ENCODE measurements at regions not wholly inside any gene's neighbourhood (a gene's known extent, or its start where the extent isn't known, plus 50 kb on each side); places are given as distances from the start of the nearest gene placed in this dataset.

DNA sequence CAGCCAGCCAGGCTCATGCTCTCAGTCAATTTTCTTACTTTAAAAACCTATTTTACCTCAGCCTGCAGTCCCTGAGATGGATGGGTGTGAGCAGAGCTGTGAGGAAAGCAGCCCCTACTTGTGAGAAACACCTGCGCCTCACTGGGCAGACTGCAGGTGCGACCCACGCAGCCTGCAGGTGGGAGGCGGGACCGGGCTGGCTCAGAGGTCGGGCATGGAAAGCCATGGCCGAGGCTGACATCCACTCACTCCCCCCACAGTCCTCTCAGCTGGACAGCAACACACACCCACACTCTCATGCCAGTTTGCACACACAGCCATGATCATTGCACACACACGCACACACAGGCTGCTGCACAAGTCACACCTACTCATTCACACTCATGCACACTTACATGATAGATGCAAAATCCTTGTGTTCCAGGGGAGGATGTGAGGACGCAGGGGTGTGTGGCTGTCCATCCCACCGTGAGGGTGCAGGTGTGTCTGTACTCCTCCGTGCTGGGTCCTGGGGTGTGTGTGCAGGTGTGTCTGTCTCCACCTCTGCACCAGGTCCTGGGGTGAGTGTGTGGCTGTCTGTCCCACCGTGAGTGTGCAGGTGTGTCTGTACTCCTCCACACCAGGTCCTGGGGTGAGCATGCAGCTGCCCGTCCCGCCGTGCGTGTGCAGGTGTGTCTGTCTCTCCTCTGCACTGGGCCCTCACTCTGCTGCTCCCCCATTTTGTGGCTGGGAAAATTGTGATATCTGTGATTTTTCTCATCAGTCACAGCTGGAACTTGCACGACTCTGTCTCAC, 166.5 kb downstream of the RTP5 start:
- H3K36me3 ChIP-seq (ENCODE audit: insufficient read depth, low read length) = no peaks in the 10 kb centered on the region
- no peak for DNase-seq (ENCODE audit: low read depth, low spot score)
- H3K27ac ChIP-seq = no peak overlapping the region
- H3K9me3 ChIP-seq (ENCODE audit: low read depth, low read length) = no peaks in the 10 kb centered on the region
- H3K4me3 ChIP-seq = no peak overlapping the region
- no peak overlapping the region for H3K9ac ChIP-seq (ENCODE audit: insufficient read length)
- TF ChIP-seq FOXP2 (optimal IDR thresholded peaks at IDR 0.05; ENCODE audit: control extremely low read depth, extremely low read length, insufficient read depth) = no peak
- TF ChIP-seq POLR2AphosphoS5 (IDR thresholded peaks at IDR 0.05; ENCODE audit: borderline replicate concordance, low read depth, low read length) = no peak
- no peak for TF ChIP-seq EZH2 (IDR thresholded peaks at IDR 0.05)

DNA sequence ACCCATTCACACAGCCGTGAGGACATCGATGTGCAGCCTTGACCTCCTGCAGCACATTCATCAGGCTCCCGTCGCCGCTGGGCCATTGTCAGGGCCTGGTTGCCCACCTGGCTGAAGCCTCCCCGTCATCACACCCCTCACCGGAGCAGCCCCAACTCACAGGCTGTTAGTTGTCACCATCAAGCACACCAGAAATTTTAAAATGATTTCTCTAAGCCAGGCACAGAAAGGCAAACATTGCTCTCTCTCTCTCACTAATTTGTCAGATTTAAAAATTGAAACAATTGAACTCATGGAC, 167.1 kb downstream of the RTP5 start:
- Histone ChIP-seq H3K9ac (ENCODE audit: insufficient read length) (no peak overlapping the region), H3K9me3 (ENCODE audit: low read depth, low read length) (no peaks in the 10 kb centered on the region)

DNA sequence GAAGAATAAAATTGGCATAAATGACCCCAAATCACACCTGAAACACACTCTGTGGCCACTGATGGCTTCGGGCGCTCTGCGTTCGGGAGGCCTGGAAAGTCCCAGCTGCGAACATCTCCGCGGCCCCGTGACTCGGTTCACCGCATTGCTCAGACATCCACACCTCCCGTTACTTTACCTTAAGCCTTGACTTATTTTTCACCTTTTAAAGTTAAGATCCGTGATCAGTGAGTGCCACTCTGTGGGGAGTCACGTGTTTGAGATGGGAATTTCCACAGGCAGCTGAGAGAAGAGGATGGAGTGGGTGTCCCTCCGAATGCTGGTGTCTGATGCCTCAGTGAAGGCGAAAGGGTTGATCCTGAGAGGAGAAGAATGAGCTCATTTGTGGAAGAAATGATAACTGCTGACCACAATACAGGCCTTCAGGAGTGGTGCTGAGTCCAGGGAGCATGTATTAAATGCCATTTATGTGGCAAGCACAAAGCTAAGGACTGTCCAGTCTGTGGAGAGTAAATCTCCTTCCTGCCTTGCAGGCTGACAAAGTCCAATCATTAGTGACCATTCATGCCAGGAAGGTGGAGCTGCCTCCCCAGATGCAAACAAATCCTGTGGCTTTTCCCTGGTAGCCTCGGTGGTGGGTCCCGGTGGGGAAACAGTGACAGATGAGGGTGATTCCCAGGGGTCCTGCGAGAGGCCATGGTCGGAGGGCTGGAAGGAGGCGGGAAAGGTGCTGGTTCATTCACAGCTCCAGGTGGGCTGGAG, 168.8 kb downstream of the RTP5 start:
- no peak for DNase-seq (ENCODE audit: low read depth, low spot score)
- no peak for TF ChIP-seq FOXP2 (optimal IDR thresholded peaks at IDR 0.05; ENCODE audit: control extremely low read depth, extremely low read length, insufficient read depth)
- no peak for TF ChIP-seq EZH2 (IDR thresholded peaks at IDR 0.05)
- no peak for TF ChIP-seq POLR2AphosphoS5 (IDR thresholded peaks at IDR 0.05; ENCODE audit: borderline replicate concordance, low read depth, low read length)
- Histone ChIP-seq H3K9me3 (ENCODE audit: low read depth, low read length) (no peaks in the 10 kb centered on the region), H3K4me3 (no peak overlapping the region), H3K9ac (ENCODE audit: insufficient read length) (no peak overlapping the region), H3K27ac (no peak overlapping the region), H3K36me3 (ENCODE audit: insufficient read depth, low read length) (no peaks in the 10 kb centered on the region)

More for the DNA sequence above, 167.1 kb downstream of the RTP5 start:
- DNase-seq (ENCODE audit: low read depth, low spot score) = no peak
- no peak overlapping the region for H3K4me3 ChIP-seq
- no peak for TF ChIP-seq POLR2AphosphoS5 (IDR thresholded peaks at IDR 0.05; ENCODE audit: borderline replicate concordance, low read depth, low read length)
- H3K36me3 ChIP-seq (ENCODE audit: insufficient read depth, low read length) = no peaks in the 10 kb centered on the region
- H3K27ac ChIP-seq = no peak overlapping the region

DNA sequence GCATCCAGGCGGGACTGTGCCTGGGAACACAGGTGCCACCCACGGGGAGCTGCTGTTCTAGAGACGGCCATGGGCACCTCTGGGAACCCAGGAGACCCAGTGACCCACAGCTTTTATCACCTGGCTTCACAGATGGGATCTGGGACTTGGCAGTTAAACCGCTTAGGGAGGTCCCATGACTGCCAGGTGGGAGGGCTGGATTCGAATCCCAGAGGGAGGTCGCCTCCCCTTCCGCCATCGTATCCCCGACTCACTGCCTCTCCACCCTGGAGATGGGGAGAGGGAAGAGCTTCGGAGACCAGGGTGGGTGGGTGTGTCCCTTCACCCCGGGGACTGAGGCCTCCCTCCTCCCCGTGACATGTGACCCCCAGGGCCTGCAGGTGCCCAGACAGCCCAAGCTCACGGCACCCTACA, 169.4 kb downstream of the RTP5 start:
- H3K27ac ChIP-seq = no peak overlapping the region
- no peak for TF ChIP-seq POLR2AphosphoS5 (IDR thresholded peaks at IDR 0.05; ENCODE audit: borderline replicate concordance, low read depth, low read length)
- TF ChIP-seq FOXP2 (optimal IDR thresholded peaks at IDR 0.05; ENCODE audit: control extremely low read depth, extremely low read length, insufficient read depth) = no peak
- no peak for TF ChIP-seq EZH2 (IDR thresholded peaks at IDR 0.05)
- H3K4me3 ChIP-seq = no peak overlapping the region
- H3K9ac ChIP-seq (ENCODE audit: insufficient read length) = no peak overlapping the region
- DNase-seq (ENCODE audit: low read depth, low spot score) = no peak
- H3K36me3 ChIP-seq (ENCODE audit: insufficient read depth, low read length) = no peaks in the 10 kb centered on the region
- H3K9me3 ChIP-seq (ENCODE audit: low read depth, low read length) = no peaks in the 10 kb centered on the region

DNA sequence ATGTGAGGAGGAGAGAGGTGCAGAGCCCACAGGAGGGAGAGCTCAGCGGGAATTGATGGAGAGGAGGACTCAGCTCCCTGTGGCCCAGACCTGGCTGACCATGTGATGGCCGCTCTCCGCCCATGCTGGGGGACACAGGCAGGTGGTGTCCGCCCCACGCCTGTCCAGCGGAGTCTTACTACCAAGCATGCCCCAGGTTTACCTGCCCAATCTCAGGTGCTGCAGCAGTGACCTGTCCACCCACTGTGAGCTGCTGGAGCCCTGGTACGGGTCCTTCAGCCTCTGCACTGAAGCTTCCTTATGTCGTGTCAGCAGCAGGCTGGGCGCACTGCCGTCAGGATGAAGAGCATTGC, 170.8 kb downstream of the RTP5 start:
- no peak for TF ChIP-seq FOXP2 (optimal IDR thresholded peaks at IDR 0.05; ENCODE audit: control extremely low read depth, extremely low read length, insufficient read depth)
- TF ChIP-seq EZH2 (IDR thresholded peaks at IDR 0.05) = no peak
- no peak for TF ChIP-seq POLR2AphosphoS5 (IDR thresholded peaks at IDR 0.05; ENCODE audit: borderline replicate concordance, low read depth, low read length)
- Histone ChIP-seq H3K36me3 (ENCODE audit: insufficient read depth, low read length) (no peaks in the 10 kb centered on the region), H3K27ac (no peak overlapping the region), H3K9me3 (ENCODE audit: low read depth, low read length) (no peaks in the 10 kb centered on the region), H3K9ac (ENCODE audit: insufficient read length) (no peak overlapping the region), H3K4me3 (no peak overlapping the region)
- no peak for DNase-seq (ENCODE audit: low read depth, low spot score)

DNA sequence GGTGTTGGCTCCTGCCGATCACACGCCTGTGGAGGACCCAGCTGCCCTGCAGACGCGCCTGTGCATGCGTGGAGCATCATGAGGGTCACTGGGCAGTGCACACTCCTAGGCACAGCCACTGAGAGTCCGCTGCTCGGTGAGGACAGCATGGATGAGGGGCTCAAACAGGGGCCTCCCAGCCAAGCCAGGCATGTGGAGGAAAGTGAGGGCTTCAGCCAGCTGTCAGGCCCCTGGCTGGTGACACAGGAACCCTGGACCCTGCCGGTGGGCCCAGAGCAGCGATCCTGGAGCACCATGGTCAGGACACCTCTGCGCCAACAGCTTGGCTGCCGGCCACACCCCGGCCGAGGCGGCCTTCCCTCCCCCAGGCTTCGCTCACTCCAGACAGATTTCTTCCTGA, 171.2 kb downstream of the RTP5 start:
- H3K4me3 ChIP-seq = no peak overlapping the region
- H3K9me3 ChIP-seq (ENCODE audit: low read depth, low read length) = no peaks in the 10 kb centered on the region
- no peak overlapping the region for H3K27ac ChIP-seq
- DNase-seq (ENCODE audit: low read depth, low spot score) = no peak
- no peak overlapping the region for H3K9ac ChIP-seq (ENCODE audit: insufficient read length)
- TF ChIP-seq POLR2AphosphoS5 (IDR thresholded peaks at IDR 0.05; ENCODE audit: borderline replicate concordance, low read depth, low read length) (no peak), FOXP2 (optimal IDR thresholded peaks at IDR 0.05; ENCODE audit: control extremely low read depth, extremely low read length, insufficient read depth) (no peak), EZH2 (IDR thresholded peaks at IDR 0.05) (no peak)
- H3K36me3 ChIP-seq (ENCODE audit: insufficient read depth, low read length) = no peaks in the 10 kb centered on the region

DNA sequence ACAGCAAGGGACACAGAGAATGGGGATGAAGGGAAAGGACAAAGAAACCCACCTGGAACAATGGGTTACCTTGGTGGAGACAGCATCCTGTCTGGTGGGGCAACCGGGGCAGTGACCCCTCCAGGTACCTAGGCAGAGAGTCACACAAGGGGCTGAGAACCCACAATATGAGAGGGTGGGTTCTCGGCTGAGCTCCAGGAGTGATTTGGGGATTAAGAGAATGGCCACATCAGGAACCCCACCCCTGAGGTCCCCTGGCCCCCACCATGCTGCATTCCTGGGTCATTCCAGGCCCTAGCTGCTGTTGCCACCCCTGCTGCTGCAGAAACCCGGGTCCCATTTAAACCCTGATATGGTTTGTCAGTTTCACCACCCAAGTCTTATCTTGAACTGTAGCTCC, 172.3 kb downstream of the RTP5 start:
- H3K36me3 ChIP-seq (ENCODE audit: insufficient read depth, low read length) = no peaks in the 10 kb centered on the region
- H3K9me3 ChIP-seq (ENCODE audit: low read depth, low read length) = no peaks in the 10 kb centered on the region
- no peak overlapping the region for H3K27ac ChIP-seq
- no peak overlapping the region for H3K9ac ChIP-seq (ENCODE audit: insufficient read length)
- H3K4me3 ChIP-seq = no peak overlapping the region
- no peak for DNase-seq (ENCODE audit: low read depth, low spot score)
- TF ChIP-seq EZH2 (IDR thresholded peaks at IDR 0.05) (no peak), FOXP2 (optimal IDR thresholded peaks at IDR 0.05; ENCODE audit: control extremely low read depth, extremely low read length, insufficient read depth) (no peak), POLR2AphosphoS5 (IDR thresholded peaks at IDR 0.05; ENCODE audit: borderline replicate concordance, low read depth, low read length) (no peak)

DNA sequence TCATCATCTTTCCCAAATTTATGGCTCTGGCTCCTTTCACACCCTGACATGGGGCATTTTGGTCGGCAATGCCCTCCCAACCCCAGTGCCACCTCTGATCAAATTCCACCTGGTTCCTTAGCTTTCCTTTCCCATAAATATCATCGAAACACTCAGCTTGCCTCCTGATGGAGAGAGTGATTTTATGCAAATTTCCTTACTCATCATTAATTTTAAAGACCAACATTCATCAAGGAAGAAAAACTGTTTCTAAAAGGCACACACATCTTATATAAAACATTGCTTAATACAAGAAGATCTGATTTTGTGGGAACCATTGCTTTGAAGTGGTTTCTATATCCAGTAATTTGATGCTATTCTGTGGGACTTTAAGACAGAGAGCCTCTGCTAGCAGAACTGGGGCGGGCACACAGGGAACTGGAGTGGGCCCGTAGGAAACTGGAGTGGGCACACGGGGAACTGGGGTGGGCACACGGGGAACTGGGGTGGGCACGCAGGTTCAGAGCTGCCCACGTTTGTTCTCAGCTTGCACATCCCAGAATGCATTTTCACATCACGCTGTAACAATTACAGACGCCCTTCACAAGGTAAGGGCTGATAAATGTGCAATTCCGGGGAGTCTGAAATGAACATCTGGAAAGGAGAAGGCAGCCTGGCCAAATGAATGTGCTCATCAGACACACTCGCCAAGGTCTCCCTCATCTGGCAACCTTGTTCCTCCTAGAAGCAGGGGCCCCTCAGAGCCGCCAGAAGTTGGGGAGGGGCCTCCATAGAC, 174.2 kb downstream of the RTP5 start:
- no peak overlapping the region for H3K9ac ChIP-seq (ENCODE audit: insufficient read length)
- no peaks in the 10 kb centered on the region for H3K9me3 ChIP-seq (ENCODE audit: low read depth, low read length)
- H3K36me3 ChIP-seq (ENCODE audit: insufficient read depth, low read length) = no peaks in the 10 kb centered on the region
- TF ChIP-seq POLR2AphosphoS5 (IDR thresholded peaks at IDR 0.05; ENCODE audit: borderline replicate concordance, low read depth, low read length) = no peak
- TF ChIP-seq FOXP2 (optimal IDR thresholded peaks at IDR 0.05; ENCODE audit: control extremely low read depth, extremely low read length, insufficient read depth) = no peak
- no peak for TF ChIP-seq EZH2 (IDR thresholded peaks at IDR 0.05)
- no peak for DNase-seq (ENCODE audit: low read depth, low spot score)
- no peak overlapping the region for H3K27ac ChIP-seq
- H3K4me3 ChIP-seq = no peak overlapping the region
